Natural killer cell (primary cell): ENCODE measurements at regions not wholly inside any gene's neighbourhood (a gene's known extent, or its start where the extent isn't known, plus 50 kb on each side); places are given as distances from the start of the nearest gene placed in this dataset.

Source experiments
- ATAC-seq, 3 donors: fragments of 150-1000 bp in 2 of 3; fragments of 200-7000 bp in 1 of 3; cut with Tn5 transposase; 1 replicate in 1 of 3; 2 replicates in 2 of 3; pipeline ENCODE4 v1.10.0; 2021; ENCODE audit warnings: mild to moderate bottlenecking in 2 of 3, moderate library complexity in 2 of 3
- DNase-seq, 2 donors: peaks; one replicate each; pipeline versions ENCODE4 v3.0.0 to v3.0.0-alpha.2; 2013 to 2021; ENCODE audit warnings: mixed read lengths in 1 of 2
- H3K27ac ChIP-seq: one replicate; pipeline ENCODE4 v1.5.1; 2013; ENCODE audit warnings: mild to moderate bottlenecking, low read length
- H3K27me3 ChIP-seq: one replicate; pipeline ENCODE4 v1.6.1; 2013; ENCODE audit warnings: low read length; ENCODE audit not compliant: control insufficient read depth, insufficient read depth
- H3K36me3 ChIP-seq: one replicate; pipeline ENCODE4 v1.6.1; 2013; ENCODE audit warnings: low read length; ENCODE audit not compliant: control insufficient read depth, insufficient read depth
- H3K4me1 ChIP-seq: one replicate; pipeline ENCODE4 v1.6.1; 2013; ENCODE audit warnings: low read length; ENCODE audit not compliant: control insufficient read depth, insufficient read depth
- H3K4me3 ChIP-seq: one replicate; pipeline ENCODE4 v1.5.1; 2013; ENCODE audit warnings: low read length
- H3K9me3 ChIP-seq: one replicate; pipeline ENCODE4 v1.6.1; 2013; ENCODE audit warnings: low read length; ENCODE audit not compliant: control insufficient read depth, insufficient read depth
- H3K27ac Mint-ChIP-seq, 2 donors: one replicate each; pipeline ENCODE4 v1.8.0; 2022; ENCODE audit warnings: mild to moderate bottlenecking in 2 of 2, mixed read lengths in 2 of 2, moderate library complexity in 1 of 2
- H3K27me3 Mint-ChIP-seq, 2 donors: one replicate each; pipeline ENCODE4 v1.8.0; 2022; ENCODE audit warnings: low read depth in 2 of 2, mixed read lengths in 2 of 2
- H3K36me3 Mint-ChIP-seq: one replicate; pipeline ENCODE4 v1.8.0; 2022; ENCODE audit warnings: mixed read lengths
- H3K4me1 Mint-ChIP-seq, 2 donors: one replicate each; pipeline ENCODE4 v1.8.0; 2022; ENCODE audit warnings: mixed read lengths in 2 of 2
- H3K4me3 Mint-ChIP-seq: one replicate; pipeline ENCODE4 v1.8.0; 2022; ENCODE audit warnings: mild to moderate bottlenecking, moderate library complexity, mixed read lengths
- H3K9me3 Mint-ChIP-seq, 2 donors: one replicate each; pipeline ENCODE4 v1.8.0; 2022; ENCODE audit warnings: mixed read lengths in 2 of 2
- CTCF ChIP-seq: fragments of 200-600 bp; IDR thresholded peaks from one replicate; pipeline ENCODE4 v1.8.0; 2022; ENCODE audit warnings: antibody characterized with exemption
- WGBS: methylation state at CpG from one replicate; pipeline ENCODE4 v1.1.7; 2013; ENCODE audit warnings: missing lambda C conversion rate; ENCODE audit not compliant: insufficient coverage; 5-methylcytosine and 5-hydroxymethylcytosine counted together
- intact Hi-C: fragments of 100-400 bp; cut with micrococcal nuclease; formaldehyde crosslinking; loops from one replicate; pipeline ENCODE4 v1.14.2; 2022

- Histone ChIP-seq H3K36me3 (no peaks in the 10 kb centered on the region), H3K4me3 (no peak overlapping the region), H3K27me3 (no peaks in the 10 kb centered on the region), H3K4me1 (no peaks in the 10 kb centered on the region), H3K9me3 (no peaks in the 10 kb centered on the region), H3K27ac (no peak overlapping the region)
- no peak for TF ChIP-seq CTCF
- intact Hi-C loops: no loop called here
- Mint-ChIP-seq H3K9me3 (peaks cover 2 to 3% of the 10 kb centered on the region in 2 donors), H3K4me1 (no peaks in the 10 kb centered on the region), H3K36me3 (no peaks in the 10 kb centered on the region), H3K27me3 (no peaks in the 10 kb centered on the region), H3K4me3 (no peak overlapping the region), H3K27ac (no peak overlapping the region)
- 100% methylated on average over 1 of the region's 2 CpGs for WGBS
- DNase-seq: no peak
- ATAC-seq: no peak
These were observed 248.2 kb downstream of the TBX18 start for GRCh38 chr6:84516154-84516553.

- Histone ChIP-seq H3K36me3 (no peaks in the 10 kb centered on the region), H3K4me3 (no peak overlapping the region), H3K27ac (no peak overlapping the region), H3K27me3 (no peaks in the 10 kb centered on the region), H3K9me3 (no peaks in the 10 kb centered on the region), H3K4me1 (no peaks in the 10 kb centered on the region)
- no peak overlapping the region for H3K27ac Mint-ChIP-seq
- TF ChIP-seq CTCF: no peak
- H3K36me3 Mint-ChIP-seq: no peaks in the 10 kb centered on the region
- ATAC-seq (no peak), DNase-seq (no peak)
- H3K27me3 Mint-ChIP-seq: no peaks in the 10 kb centered on the region
- H3K4me3 Mint-ChIP-seq: no peak overlapping the region
- intact Hi-C loops: no loop called here
- 89% methylated on average over 5 of the region's 6 CpGs for WGBS
- H3K4me1 Mint-ChIP-seq: no peaks in the 10 kb centered on the region
- H3K9me3 Mint-ChIP-seq: no peaks in the 10 kb centered on the region
These were observed 249.3 kb downstream of the TBX18 start for GRCh38 chr6:84515067-84515466.

GRCh38 chr6:84514089-84514971 is 250.1 kb downstream of the TBX18 start:
- 85% methylated on average over 5 of the region's 5 CpGs for WGBS
- no peaks in the 10 kb centered on the region for H3K4me1 ChIP-seq
- Mint-ChIP-seq H3K36me3 (no peaks in the 10 kb centered on the region), H3K27me3 (no peaks in the 10 kb centered on the region), H3K4me1 (no peaks in the 10 kb centered on the region), H3K9me3 (no peaks in the 10 kb centered on the region), H3K27ac (no peak overlapping the region), H3K4me3 (no peak overlapping the region)
- H3K9me3 ChIP-seq: no peaks in the 10 kb centered on the region
- H3K27me3 ChIP-seq: no peaks in the 10 kb centered on the region
- no peak for TF ChIP-seq CTCF
- no peak overlapping the region for H3K27ac ChIP-seq
- no peak overlapping the region for H3K4me3 ChIP-seq
- DNase-seq: no peak
- H3K36me3 ChIP-seq: no peaks in the 10 kb centered on the region
- no peak for ATAC-seq
- intact Hi-C loops: no loop called here

- intact Hi-C loops: no loop called here
These were observed 252.0 kb downstream of the TBX18 start for GRCh38 chr6:84512391-84512790.

More at GRCh38 chr6:84512391-84512790, 252.0 kb downstream of the TBX18 start:
- no peak overlapping the region for H3K27ac Mint-ChIP-seq
- H3K27me3 ChIP-seq: no peaks in the 10 kb centered on the region
- H3K9me3 ChIP-seq: no peaks in the 10 kb centered on the region
- TF ChIP-seq CTCF: no peak
- WGBS: 82% methylated on average over 2 of the region's 2 CpGs
- ATAC-seq: no peak
- peaks cover 0 to 2% of the 10 kb centered on the region in 2 donors for H3K9me3 Mint-ChIP-seq
- no peak overlapping the region for H3K4me3 Mint-ChIP-seq
- no peak overlapping the region for H3K27ac ChIP-seq
- H3K27me3 Mint-ChIP-seq: no peaks in the 10 kb centered on the region
- no peak for DNase-seq
- no peak overlapping the region for H3K4me3 ChIP-seq
- no peaks in the 10 kb centered on the region for H3K4me1 ChIP-seq
- H3K4me1 Mint-ChIP-seq: no peaks in the 10 kb centered on the region
- H3K36me3 ChIP-seq: no peaks in the 10 kb centered on the region
- H3K36me3 Mint-ChIP-seq: no peaks in the 10 kb centered on the region
